Breast epithelium (tissue), 4 donors: ENCODE measurements at regions not wholly inside any gene's neighbourhood (a gene's known extent, or its start where the extent isn't known, plus 50 kb on each side); places are given as distances from the start of the nearest gene placed in this dataset.

Source experiments
- DNase-seq, 2 donors: peaks; one replicate each; pipeline ENCODE4 v3.0.0-alpha.2; 2019; ENCODE audit warnings: low spot score in 2 of 2
- H3K27ac ChIP-seq, 2 donors: fragments of 200-600 bp; sonication (generic) in 1 of 2; one replicate each; pipeline ENCODE4 v1.5.1; 2016 to 2019; ENCODE audit warnings: mild to moderate bottlenecking in 1 of 2
- H3K27me3 ChIP-seq, 2 donors: fragments of 200-600 bp; sonication (generic) in 1 of 2; one replicate each; pipeline versions ENCODE4 v1.5.1 to v1.6.0; 2017 to 2019; ENCODE audit warnings: control low read depth in 1 of 2, mild to moderate bottlenecking in 1 of 2
- H3K36me3 ChIP-seq: fragments of 200-600 bp; one replicate; pipeline ENCODE4 v1.5.1; 2019
- H3K4me1 ChIP-seq, 2 donors: fragments of 200-600 bp; sonication (generic); one replicate each; pipeline ENCODE4 v1.5.1; 2016 to 2019; ENCODE audit warnings: control low read depth in 1 of 2
- H3K4me3 ChIP-seq, 3 donors: fragments of 200-600 bp; sonication (generic); 1 replicate in 2 of 3; 2 replicates in 1 of 3; pipeline ENCODE4 v1.5.1; 2016 to 2019; ENCODE audit warnings: mild to moderate bottlenecking in 3 of 3, moderate library complexity in 2 of 3
- H3K9me3 ChIP-seq, 2 donors: fragments of 200-600 bp; sonication (generic) in 1 of 2; one replicate each; pipeline ENCODE4 v1.5.1; 2016 to 2019; ENCODE audit warnings: control low read depth in 1 of 2
- CTCF ChIP-seq, 3 donors: fragments of 450-650 bp; IDR thresholded peaks; one replicate each; pipeline ENCODE4 v1.5.1; 2016 to 2017; ENCODE audit warnings: antibody characterized with exemption in 3 of 3, mild to moderate bottlenecking in 3 of 3, moderate library complexity in 3 of 3
- POLR2A ChIP-seq: fragments of 450-650 bp; IDR thresholded peaks from one replicate; pipeline ENCODE4 v1.6.1; 2016; ENCODE audit warnings: antibody characterized with exemption, mild to moderate bottlenecking, moderate library complexity
- POLR2AphosphoS5 ChIP-seq, 3 donors: sonication (generic); formaldehyde crosslinking; IDR thresholded peaks; one replicate each; pipeline ENCODE4 v1.6.1; 2017; ENCODE audit warnings: antibody characterized with exemption in 3 of 3
- intact Hi-C: fragments of 100-400 bp; cut with DNase I; formaldehyde crosslinking; loops from one replicate; pipeline ENCODE4 v1.15.1; 2023; ENCODE audit warnings: low total_unique reads

- Histone ChIP-seq H3K27ac (peak overlapping the region in 1 of 2 donors; percentile 12), H3K4me3 (no peak overlapping the region), H3K9me3 (no peaks in the 10 kb centered on the region), H3K36me3 (no peaks in the 10 kb centered on the region), H3K4me1 (no peaks in the 10 kb centered on the region), H3K27me3 (no peaks in the 10 kb centered on the region)
- intact Hi-C loops: no loop called here
- TF ChIP-seq POLR2A (no peak), CTCF (IDR thresholded peaks at IDR 0.05) (no peak), POLR2AphosphoS5 (IDR thresholded peaks at IDR 0.05) (no peak)
- DNase-seq: no peak
Observed at GRCh38 chr4:20086067-20086798, 165.5 kb upstream of the SLIT2 start.

- H3K27me3 ChIP-seq: no peaks in the 10 kb centered on the region
- H3K9me3 ChIP-seq: no peaks in the 10 kb centered on the region
- no peaks in the 10 kb centered on the region for H3K4me1 ChIP-seq
- no peak overlapping the region for H3K4me3 ChIP-seq
- H3K27ac ChIP-seq: no peak overlapping the region
- H3K36me3 ChIP-seq: no peaks in the 10 kb centered on the region
- no peak for TF ChIP-seq CTCF (IDR thresholded peaks at IDR 0.05)
- no peak for TF ChIP-seq POLR2AphosphoS5 (IDR thresholded peaks at IDR 0.05)
- no peak for TF ChIP-seq POLR2A
- no peak for DNase-seq
- intact Hi-C loops: no loop called here
Observed at GRCh38 chr4:20085653-20086052, 166.1 kb upstream of the SLIT2 start.

- Histone ChIP-seq H3K9me3 (no peaks in the 10 kb centered on the region), H3K27me3 (no peaks in the 10 kb centered on the region), H3K4me1 (no peaks in the 10 kb centered on the region), H3K36me3 (no peaks in the 10 kb centered on the region), H3K27ac (no peak overlapping the region), H3K4me3 (no peak overlapping the region)
- TF ChIP-seq POLR2A (no peak), CTCF (IDR thresholded peaks at IDR 0.05) (no peak), POLR2AphosphoS5 (IDR thresholded peaks at IDR 0.05) (no peak)
- no peak for DNase-seq
- intact Hi-C loops: no loop called here
Observed at GRCh38 chr4:20085156-20085555, 166.5 kb upstream of the SLIT2 start.

GRCh38 chr4:20084488-20084887, 167.2 kb upstream of the SLIT2 start:
- Histone ChIP-seq H3K9me3 (no peaks in the 10 kb centered on the region), H3K27me3 (no peaks in the 10 kb centered on the region), H3K27ac (no peak overlapping the region), H3K4me1 (no peaks in the 10 kb centered on the region), H3K4me3 (no peak overlapping the region), H3K36me3 (no peaks in the 10 kb centered on the region)
- no peak for TF ChIP-seq CTCF (IDR thresholded peaks at IDR 0.05)
- no peak for TF ChIP-seq POLR2A
- TF ChIP-seq POLR2AphosphoS5 (IDR thresholded peaks at IDR 0.05): no peak
- DNase-seq: no peak
- intact Hi-C loops: no loop called here

- intact Hi-C loops: no loop called here
- no peak for TF ChIP-seq CTCF (IDR thresholded peaks at IDR 0.05)
- no peaks in the 10 kb centered on the region for H3K27me3 ChIP-seq
Observed at GRCh38 chr4:20078644-20079043, 173.1 kb upstream of the SLIT2 start.

More at GRCh38 chr4:20078644-20079043, 173.1 kb upstream of the SLIT2 start:
- Histone ChIP-seq H3K27ac (no peak overlapping the region), H3K4me1 (no peaks in the 10 kb centered on the region), H3K4me3 (no peak overlapping the region), H3K36me3 (no peaks in the 10 kb centered on the region), H3K9me3 (no peaks in the 10 kb centered on the region)
- no peak for DNase-seq
